Stomach (tissue), 8 donors: ENCODE measurements at regions not wholly inside any gene's neighbourhood (a gene's known extent, or its start where the extent isn't known, plus 50 kb on each side); places are given as distances from the start of the nearest gene placed in this dataset.

Experiments
- DNase-seq, 2 donors: peaks; one replicate each; pipeline versions ENCODE4 v3.0.0 to v3.0.0-alpha.2; 2013 to 2019
- H3K27ac ChIP-seq, 5 donors: fragments of 200-600 bp in 4 of 5; sonication (generic) in 4 of 5; one replicate each; pipeline ENCODE4 v1.5.1; 2013 to 2019; ENCODE audit warnings: mild to moderate bottlenecking in 1 of 5, moderate library complexity in 1 of 5
- H3K27me3 ChIP-seq, 3 donors: fragments of 200-600 bp; sonication (generic); one replicate each; pipeline ENCODE4 v1.5.1; 2017 to 2019; ENCODE audit warnings: mixed run types in 1 of 3
- H3K36me3 ChIP-seq, 4 donors: fragments of 200-600 bp; sonication (generic); 1 replicate in 3 of 4; 2 replicates in 1 of 4; pipeline ENCODE4 v1.5.1; 2016 to 2019
- H3K4me1 ChIP-seq, 4 donors: fragments of 200-600 bp; sonication (generic); one replicate each; pipeline ENCODE4 v1.5.1; 2016 to 2019
- H3K4me3 ChIP-seq, 4 donors: fragments of 200-600 bp; sonication (generic) in 3 of 4; one replicate each; pipeline ENCODE4 v1.5.1; 2016 to 2019; ENCODE audit warnings: mild to moderate bottlenecking in 1 of 4
- H3K9me3 ChIP-seq, 4 donors: fragments of 200-600 bp; sonication (generic); one replicate each; pipeline ENCODE4 v1.5.1; 2016 to 2019
- CTCF ChIP-seq, 7 experiments: fragments of 450-650 bp in 4 of 7; fragments of 200-600 bp in 3 of 7; sonication (generic) in 3 of 7; IDR thresholded peaks; one replicate each; pipeline ENCODE4 v1.5.1; 2016 to 2019; ENCODE audit warnings: antibody characterized with exemption in 7 of 7, control low read depth in 2 of 7, mild to moderate bottlenecking in 1 of 7
- EP300 ChIP-seq: sonication (generic); formaldehyde crosslinking; IDR thresholded peaks from one replicate; pipeline ENCODE4 v1.6.1; 2017; ENCODE audit warnings: antibody characterized with exemption
- POLR2A ChIP-seq, 4 donors: fragments of 450-650 bp; IDR thresholded peaks; one replicate each; pipeline ENCODE4 v1.6.1; 2016; ENCODE audit warnings: antibody characterized with exemption in 4 of 4, control low read depth in 2 of 4, mild to moderate bottlenecking in 1 of 4, moderate library complexity in 1 of 4
- POLR2AphosphoS5 ChIP-seq, 3 donors: sonication (generic); formaldehyde crosslinking; IDR thresholded peaks; one replicate each; pipeline ENCODE4 v1.6.1; 2016; ENCODE audit warnings: antibody characterized with exemption in 3 of 3
- WGBS, 5 donors: extraction: QIAGEN DNeasy Blood & Tissue Kit in 3 of 5; methylation state at CpG; one replicate each; pipeline versions ENCODE4 v1.1.5 to v1.1.7; 2013 to 2018; 5-methylcytosine and 5-hydroxymethylcytosine counted together
- intact Hi-C: fragments of 100-400 bp; cut with DNase I; formaldehyde crosslinking; loops from one replicate; pipeline ENCODE4 v1.15.1; 2023; ENCODE audit warnings: low total_unique reads
- donor health status: healthy with polysubstance abuse.
- donor health status: Bipolar disorder and iron deficiency.
- donor health status: healthy.

GRCh38 chr6:90663106-90663505 is 76.2 kb upstream of the MAP3K7 start:
- Histone ChIP-seq H3K4me1 (no peaks in the 10 kb centered on the region), H3K27ac (no peak overlapping the region), H3K4me3 (no peak overlapping the region), H3K36me3 (no peaks in the 10 kb centered on the region), H3K9me3 (peaks cover 0 to 16% (median 9%) of the 10 kb centered on the region in 4 donors), H3K27me3 (no peaks in the 10 kb centered on the region)
- no peak for DNase-seq
- no peak for TF ChIP-seq POLR2AphosphoS5 (IDR thresholded peaks at IDR 0.05)
- no peak for TF ChIP-seq POLR2A (IDR thresholded peaks at IDR 0.05)
- TF ChIP-seq CTCF (IDR thresholded peaks at IDR 0.05), result no peak
- no peak for TF ChIP-seq EP300
- intact Hi-C loops, result no loop called here
- WGBS, 5 donors, result 49 to 72% (median 70%) methylated on average over 2 of the region's 2 CpGs

GRCh38 chr6:90660931-90661330 is 74.1 kb upstream of the MAP3K7 start:
- Histone ChIP-seq H3K27me3 (no peaks in the 10 kb centered on the region), H3K36me3 (no peaks in the 10 kb centered on the region), H3K4me3 (no peak overlapping the region), H3K4me1 (no peaks in the 10 kb centered on the region), H3K27ac (no peak overlapping the region), H3K9me3 (peaks cover 0 to 16% (median 9%) of the 10 kb centered on the region in 4 donors)
- DNase-seq, result no peak
- intact Hi-C loops, result no loop called here
- TF ChIP-seq CTCF (IDR thresholded peaks at IDR 0.05) (no peak), EP300 (no peak), POLR2A (IDR thresholded peaks at IDR 0.05) (no peak), POLR2AphosphoS5 (IDR thresholded peaks at IDR 0.05) (no peak)

- H3K27me3 ChIP-seq, result no peaks in the 10 kb centered on the region
- peaks cover 0 to 10% (median 9%) of the 10 kb centered on the region in 4 donors for H3K9me3 ChIP-seq
- TF ChIP-seq CTCF (IDR thresholded peaks at IDR 0.05), result no peak
- TF ChIP-seq EP300, result no peak
- TF ChIP-seq POLR2AphosphoS5 (IDR thresholded peaks at IDR 0.05), result no peak
- no peak for TF ChIP-seq POLR2A (IDR thresholded peaks at IDR 0.05)
- 58 to 72% (median 70%) methylated on average over 5 of the region's 5 CpGs for WGBS, 5 donors
- no peak overlapping the region for H3K27ac ChIP-seq
- H3K4me3 ChIP-seq, result no peak overlapping the region
- no peaks in the 10 kb centered on the region for H3K36me3 ChIP-seq
- DNase-seq, result no peak
- intact Hi-C loops, result no loop called here
- H3K4me1 ChIP-seq, result no peaks in the 10 kb centered on the region
Observed at GRCh38 chr6:90658497-90658896, 71.6 kb upstream of the MAP3K7 start.

GRCh38 chr6:90656325-90656724 is 69.5 kb upstream of the MAP3K7 start:
- WGBS, 5 donors, result 4 to 14% (median 5%) methylated on average over 1 of the region's 1 CpG
- no peak for DNase-seq
- TF ChIP-seq EP300 (no peak), POLR2AphosphoS5 (IDR thresholded peaks at IDR 0.05) (no peak), CTCF (IDR thresholded peaks at IDR 0.05) (no peak), POLR2A (IDR thresholded peaks at IDR 0.05) (no peak)
- Histone ChIP-seq H3K27me3 (no peaks in the 10 kb centered on the region), H3K4me3 (no peak overlapping the region), H3K36me3 (no peaks in the 10 kb centered on the region), H3K4me1 (no peaks in the 10 kb centered on the region), H3K27ac (no peak overlapping the region), H3K9me3 (no peaks in the 10 kb centered on the region)
- intact Hi-C loops, result no loop called here
